GM12878 (cell line): ENCODE measurements at regions not wholly inside any gene's neighbourhood (a gene's known extent, or its start where the extent isn't known, plus 50 kb on each side); places are given as distances from the start of the nearest gene placed in this dataset.
"Not testable (repeated sequence)": the region's sequence is repeated elsewhere in the genome, so short reads cannot be mapped to it uniquely, and the experiment has no call there.

Source experiments
- ATAC-seq: fragments of 200-7000 bp; cut with Tn5 transposase; 3 replicates; pipeline ENCODE4 v1.9.1; 2020; ENCODE audit warnings: mild to moderate bottlenecking, moderate library complexity
- BruUV-seq: library from RNA; stranded (reverse); fragments of 400-500 nt; replicated peaks from 2 replicates; lab custom pipeline; 2021; lab: Mats Ljungman, UMichigan
- CTCF ChIA-PET: fragments of 300-600 bp; sonication (Branson Sonifier 250); formaldehyde crosslinking; extraction: SDS; loops from one replicate; lab custom pipeline; 2021; ENCODE audit warnings: inconsistent platforms; lab: Yijun Ruan, JAX
- POLR2A ChIA-PET: fragments of 350-600 bp; formaldehyde crosslinking; extraction: SDS; loops from one replicate; lab custom pipeline; 2021; ENCODE audit warnings: inconsistent platforms; lab: Charles Lee
- RAD21 ChIA-PET: fragments of 300-600 bp; sonication (Branson Sonifier 250); formaldehyde crosslinking; loops from one replicate; lab custom pipeline; 2023; ENCODE audit warnings: antibody characterized with exemption; ENCODE audit not compliant: unreplicated experiment; lab: Charles Lee
- SMC1A ChIA-PET: fragments of 300-600 bp; sonication (Branson Sonifier 250); formaldehyde crosslinking; loops from one replicate; lab custom pipeline; 2023; ENCODE audit not compliant: unreplicated experiment, uncharacterized antibody; lab: Charles Lee
- DNase-seq: peaks from one replicate; pipeline ENCODE4 v3.0.0-alpha.2; 2011; ENCODE audit warnings: low read depth, low spot score
- FAIRE-seq: peaks from 3 replicates; lab custom pipeline; 2011; peaks lifted over from hg19 to GRCh38; lab: Jason Lieb, UNC
- H2AFZ ChIP-seq: 2 replicates; pipeline ENCODE4 v1.6.0; 2011; ENCODE audit warnings: low read depth, low read length, control low read depth; ENCODE audit not compliant: control insufficient read depth
- H3K27ac ChIP-seq: 2 replicates; pipeline ENCODE4 v1.5.1; 2011; ENCODE audit warnings: control low read depth; ENCODE audit not compliant: control insufficient read depth, insufficient read depth
- H3K27me3 ChIP-seq, 2 experiments: replicated peaks in 1 of 2; 2 replicates each; pipeline versions ENCODE4 v1.6.0 to v1.6.1; 2011; ENCODE audit warnings: low read length in 1 of 2; ENCODE audit not compliant: control insufficient read depth in 2 of 2, insufficient read depth in 2 of 2
- H3K36me3 ChIP-seq, 2 experiments: 2 replicates each; pipeline ENCODE4 v1.5.1; 2011; ENCODE audit warnings: low read length in 1 of 2; ENCODE audit not compliant: control insufficient read depth in 2 of 2, insufficient read depth in 2 of 2
- H3K4me1 ChIP-seq: 2 replicates; pipeline ENCODE4 v1.6.1; 2011; ENCODE audit warnings: mild to moderate bottlenecking, low read length, moderate library complexity, mixed read lengths; ENCODE audit not compliant: control insufficient read depth, insufficient read depth
- H3K4me2 ChIP-seq: 2 replicates; pipeline ENCODE4 v1.6.0; 2011; ENCODE audit warnings: control low read depth; ENCODE audit not compliant: control insufficient read depth, insufficient read depth
- H3K4me3 ChIP-seq: fragments of 200-600 bp; sonication (generic); 2 replicates; pipeline ENCODE4 v1.5.1; 2016
- H3K79me2 ChIP-seq: 2 replicates; pipeline ENCODE4 v1.6.0; 2011; ENCODE audit warnings: low read length; ENCODE audit not compliant: control insufficient read depth, insufficient read depth
- H3K9ac ChIP-seq: 2 replicates; pipeline ENCODE4 v1.8.0; 2011; ENCODE audit warnings: low read length, control low read depth, mixed read lengths; ENCODE audit not compliant: control insufficient read depth, insufficient read depth
- H3K9me3 ChIP-seq: replicated peaks from 3 replicates; pipeline ENCODE4 v1.5.1; 2011; ENCODE audit warnings: mild to moderate bottlenecking, low read length; ENCODE audit not compliant: control insufficient read depth, insufficient read depth
- H4K20me1 ChIP-seq: 2 replicates; pipeline ENCODE4 v1.6.0; 2011; ENCODE audit not compliant: control insufficient read depth, insufficient read depth
- BCL11A ChIP-seq: IDR thresholded peaks from 2 replicates; pipeline ENCODE4 v1.6.1; 2011; ENCODE audit warnings: low read depth, low read length
- CREM ChIP-seq: IDR thresholded peaks from 2 replicates; pipeline ENCODE4 v1.6.1; 2014; ENCODE audit warnings: antibody characterized with exemption, low read depth
- E2F8 ChIP-seq: fragments of 450-650 bp; IDR thresholded peaks from 2 replicates; pipeline ENCODE4 v1.6.1; 2018; ENCODE audit warnings: mild to moderate bottlenecking, low read depth, moderate library complexity; ENCODE audit not compliant: partially characterized antibody
- EP300 ChIP-seq, 2 experiments: fragments of 150-350 bp in 1 of 2; IDR thresholded peaks; 2 replicates each; pipeline ENCODE4 v1.6.1; 2011 to 2012; ENCODE audit warnings: low read depth in 2 of 2, low read length in 2 of 2, borderline replicate concordance in 1 of 2, improper control_type of control experiment in 1 of 2, inconsistent platforms in 1 of 2; ENCODE audit not compliant: control insufficient read depth in 1 of 2
- JUND ChIP-seq: IDR thresholded peaks from 2 replicates; pipeline ENCODE4 v1.6.1; 2012; ENCODE audit warnings: low read depth, mild to moderate bottlenecking, low read length, improper control_type of control experiment, moderate library complexity
- MXI1 ChIP-seq: fragments of 150-350 bp; IDR thresholded peaks from 2 replicates; pipeline ENCODE4 v1.6.1; 2011; ENCODE audit warnings: low read depth, mild to moderate bottlenecking, inconsistent platforms, low read length, improper control_type of control experiment
- PKNOX1 ChIP-seq: fragments of 450-650 bp; IDR thresholded peaks from 2 replicates; pipeline ENCODE4 v1.6.1; 2016; ENCODE audit warnings: mild to moderate bottlenecking
- SIX5 ChIP-seq: IDR thresholded peaks from 2 replicates; pipeline ENCODE4 v1.6.1; 2011; ENCODE audit warnings: mild to moderate bottlenecking, low read depth, low read length, moderate library complexity; ENCODE audit not compliant: severe bottlenecking
- STAT3 ChIP-seq: IDR thresholded peaks from 2 replicates; pipeline ENCODE4 v1.6.1; 2011; ENCODE audit warnings: low read depth, low read length, improper control_type of control experiment
- ZBTB11 ChIP-seq: fragments of 450-650 bp; formaldehyde crosslinking; IDR thresholded peaks from 2 replicates; pipeline ENCODE4 v1.5.0; 2022; ENCODE audit warnings: mild to moderate bottlenecking, missing genetic modification characterization
- WGBS: methylation state at CpG from one replicate; pipeline ENCODE4 v1.1.6; 2016; ENCODE audit warnings: low lambda C conversion rate; ENCODE audit not compliant: insufficient replicate concordance, insufficient coverage; ENCODE audit errors: missing lambda C conversion rate; 5-methylcytosine and 5-hydroxymethylcytosine counted together
- in situ Hi-C: fragments of 300-500 bp; cut with MboI; formaldehyde crosslinking; loops from 9 replicates; pipeline ENCODE4 v1.14.3; 2018; ENCODE audit warnings: mixed read lengths
- intact Hi-C: fragments of 100-400 bp; cut with micrococcal nuclease; formaldehyde crosslinking; loops from one replicate; pipeline ENCODE4 v1.14.2; 2022; ENCODE audit not compliant: unreplicated experiment

- FAIRE-seq, CTCF ChIA-PET, SMC1A ChIA-PET, POLR2A ChIA-PET, H3K27ac ChIP-seq, H3K36me3 ChIP-seq, H3K4me1 ChIP-seq, H2AFZ ChIP-seq, H3K9ac ChIP-seq, H3K9me3 ChIP-seq, H3K4me2 ChIP-seq, H3K4me3 ChIP-seq, H4K20me1 ChIP-seq, intact Hi-C loops, H3K79me2 ChIP-seq, DNase-seq, in situ Hi-C loops, BruUV-seq, ATAC-seq, RAD21 ChIA-PET, H3K27me3 ChIP-seq: not testable (repeated sequence)
- WGBS, result 13% methylated on average over 5 of the region's 5 CpGs
These were observed 1480.5 kb upstream of the PRR20A start for GRCh38 chr13:55660264-55660663.

- Histone ChIP-seq H3K4me2 (no peak overlapping the region), H3K36me3 (no peaks in the 10 kb centered on the region), H4K20me1 (no peaks in the 10 kb centered on the region), H3K4me1 (no peaks in the 10 kb centered on the region), H3K27ac (no peak overlapping the region), H3K27me3 (no peaks in the 10 kb centered on the region), H3K4me3 (no peak overlapping the region), H3K9me3 (no peaks in the 10 kb centered on the region), H3K79me2 (no peaks in the 10 kb centered on the region), H3K9ac (no peak overlapping the region), H2AFZ (no peak overlapping the region)
- ATAC-seq (no peak), DNase-seq (no peak), FAIRE-seq (no peak)
- ChIA-PET SMC1A (no interaction called here), CTCF (no interaction called here), POLR2A (no interaction called here), RAD21 (no interaction called here)
- WGBS, result 0% methylated on average over 1 of the region's 1 CpG
- intact Hi-C loops, result no loop called here
- in situ Hi-C loops, result no loop called here
- no TSS peak for BruUV-seq
- TF ChIP-seq PKNOX1 (no peak), CREM (no peak), ZBTB11 (no peak), JUND (no peak), E2F8 (no peak), MXI1 (no peak), SIX5 (no peak), STAT3 (no peak), BCL11A (no peak), EP300 (IDR thresholded peaks at IDR 0.05; ENCODE audit: borderline replicate concordance in 1 of 2, control insufficient read depth in 1 of 2, low read depth in 2 of 2, low read length in 2 of 2) (no peak)
These were observed 1479.9 kb upstream of the PRR20A start for GRCh38 chr13:55660851-55661250.
